ENCODE measurements at regions not wholly inside any gene's neighbourhood (a gene's known extent, or its start where the extent isn't known, plus 50 kb on each side); places are given as distances from the start of the nearest gene placed in this dataset.

DNA sequence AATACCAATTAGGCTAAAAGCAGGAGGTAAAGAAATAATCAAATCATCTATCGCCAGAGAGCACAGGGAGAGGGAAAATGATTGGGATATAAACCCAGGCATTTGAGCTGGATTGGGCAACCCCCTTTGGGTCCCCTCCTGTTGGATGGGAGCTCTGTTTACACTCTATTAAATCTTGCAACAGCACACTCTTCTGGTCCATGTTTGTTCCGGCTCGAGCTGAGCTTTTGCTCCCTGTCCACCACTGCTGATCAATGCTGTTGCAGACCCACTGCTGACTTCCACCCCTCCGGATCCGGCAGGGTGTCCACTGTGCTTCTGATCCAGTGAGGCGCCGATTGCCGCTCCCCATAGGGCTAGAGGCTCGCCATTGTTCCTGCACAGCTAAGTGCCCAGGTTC lies 493.8 kb downstream of the MATN1 start (continued):
- TF ChIP-seq, protein P1, sequence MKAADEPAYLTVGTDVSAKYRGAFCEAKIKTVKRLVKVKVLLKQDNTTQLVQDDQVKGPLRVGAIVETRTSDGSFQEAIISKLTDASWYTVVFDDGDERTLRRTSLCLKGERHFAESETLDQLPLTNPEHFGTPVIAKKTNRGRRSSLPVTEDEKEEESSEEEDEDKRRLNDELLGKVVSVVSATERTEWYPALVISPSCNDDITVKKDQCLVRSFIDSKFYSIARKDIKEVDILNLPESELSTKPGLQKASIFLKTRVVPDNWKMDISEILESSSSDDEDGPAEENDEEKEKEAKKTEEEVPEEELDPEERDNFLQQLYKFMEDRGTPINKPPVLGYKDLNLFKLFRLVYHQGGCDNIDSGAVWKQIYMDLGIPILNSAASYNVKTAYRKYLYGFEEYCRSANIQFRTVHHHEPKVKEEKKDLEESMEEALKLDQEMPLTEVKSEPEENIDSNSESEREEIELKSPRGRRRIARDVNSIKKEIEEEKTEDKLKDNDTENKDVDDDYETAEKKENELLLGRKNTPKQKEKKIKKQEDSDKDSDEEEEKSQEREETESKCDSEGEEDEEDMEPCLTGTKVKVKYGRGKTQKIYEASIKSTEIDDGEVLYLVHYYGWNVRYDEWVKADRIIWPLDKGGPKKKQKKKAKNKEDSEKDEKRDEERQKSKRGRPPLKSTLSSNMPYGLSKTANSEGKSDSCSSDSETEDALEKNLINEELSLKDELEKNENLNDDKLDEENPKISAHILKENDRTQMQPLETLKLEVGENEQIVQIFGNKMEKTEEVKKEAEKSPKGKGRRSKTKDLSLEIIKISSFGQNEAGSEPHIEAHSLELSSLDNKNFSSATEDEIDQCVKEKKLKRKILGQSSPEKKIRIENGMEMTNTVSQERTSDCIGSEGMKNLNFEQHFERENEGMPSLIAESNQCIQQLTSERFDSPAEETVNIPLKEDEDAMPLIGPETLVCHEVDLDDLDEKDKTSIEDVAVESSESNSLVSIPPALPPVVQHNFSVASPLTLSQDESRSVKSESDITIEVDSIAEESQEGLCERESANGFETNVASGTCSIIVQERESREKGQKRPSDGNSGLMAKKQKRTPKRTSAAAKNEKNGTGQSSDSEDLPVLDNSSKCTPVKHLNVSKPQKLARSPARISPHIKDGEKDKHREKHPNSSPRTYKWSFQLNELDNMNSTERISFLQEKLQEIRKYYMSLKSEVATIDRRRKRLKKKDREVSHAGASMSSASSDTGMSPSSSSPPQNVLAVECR (CRISPR knock-in tag; IDR thresholded peaks at IDR 0.05; ENCODE audit: borderline replicate concordance): no peak
- no peak for TF ChIP-seq SAP130 (CRISPR knock-in tag; IDR thresholded peaks at IDR 0.05; ENCODE audit: low read depth)
- TF ChIP-seq DR1 (CRISPR knock-in tag; IDR thresholded peaks at IDR 0.05): no peak
- no peak for TF ChIP-seq SOX6 (IDR thresholded peaks at IDR 0.05)
- peak; percentile 53; the same call in 1 of the 2 replicates for TF ChIP-seq SOX6 (CRISPR knock-in tag; IDR thresholded peaks at IDR 0.05)
- TF ChIP-seq FIP1L1 (IDR thresholded peaks at IDR 0.05; ENCODE audit: borderline replicate concordance, insufficient read depth, low read depth, low read length): no peak
- TF ChIP-seq ARNT2 (CRISPR knock-in tag; IDR thresholded peaks at IDR 0.05; ENCODE audit: low read depth): no peak
- no peak for TF ChIP-seq ZNF207 (IDR thresholded peaks at IDR 0.05; ENCODE audit: borderline replicate concordance)
- 0 out of 2 replicates have a peak, but pooled peaks have one; percentile 29 for TF ChIP-seq ELF3 (CRISPR knock-in tag; IDR thresholded peaks at IDR 0.05)
- 0 out of 2 replicates have a peak, but pooled peaks have one; percentile 27 for TF ChIP-seq DPF2 (CRISPR knock-in tag; IDR thresholded peaks at IDR 0.05; ENCODE audit: borderline replicate concordance, low read depth)
- TF ChIP-seq TGIF2 (CRISPR knock-in tag; IDR thresholded peaks at IDR 0.05): no peak
- TF ChIP-seq, protein P2, sequence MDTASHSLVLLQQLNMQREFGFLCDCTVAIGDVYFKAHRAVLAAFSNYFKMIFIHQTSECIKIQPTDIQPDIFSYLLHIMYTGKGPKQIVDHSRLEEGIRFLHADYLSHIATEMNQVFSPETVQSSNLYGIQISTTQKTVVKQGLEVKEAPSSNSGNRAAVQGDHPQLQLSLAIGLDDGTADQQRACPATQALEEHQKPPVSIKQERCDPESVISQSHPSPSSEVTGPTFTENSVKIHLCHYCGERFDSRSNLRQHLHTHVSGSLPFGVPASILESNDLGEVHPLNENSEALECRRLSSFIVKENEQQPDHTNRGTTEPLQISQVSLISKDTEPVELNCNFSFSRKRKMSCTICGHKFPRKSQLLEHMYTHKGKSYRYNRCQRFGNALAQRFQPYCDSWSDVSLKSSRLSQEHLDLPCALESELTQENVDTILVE (CRISPR knock-in tag; IDR thresholded peaks at IDR 0.05): no peak
- no peak for TF ChIP-seq ZFP37 (CRISPR knock-in tag; IDR thresholded peaks at IDR 0.05; ENCODE audit: borderline replicate concordance)
- no peak for TF ChIP-seq NKX3-1 (CRISPR knock-in tag; IDR thresholded peaks at IDR 0.05)
- TF ChIP-seq MAFF (IDR thresholded peaks at IDR 0.05; ENCODE audit: low read depth, low read length): no peak
- TF ChIP-seq EP300 (IDR thresholded peaks at IDR 0.05; ENCODE audit: low read depth in 2 of 2, low read length in 2 of 2): peak; percentile 44 to 58; a peak in 1 of 4 replicates
- TF ChIP-seq EP300 (CRISPR knock-in tag; IDR thresholded peaks at IDR 0.05; ENCODE audit: borderline replicate concordance): no peak
- no peak for TF ChIP-seq RARA (CRISPR knock-in tag; IDR thresholded peaks at IDR 0.05)
- no peak for TF ChIP-seq JUN (CRISPR knock-in tag; IDR thresholded peaks at IDR 0.05)
- no peak for TF ChIP-seq NFE2L2 (IDR thresholded peaks at IDR 0.05; ENCODE audit: low read length)
